A549 (cell line): ENCODE measurements at regions not wholly inside any gene's neighbourhood (a gene's known extent, or its start where the extent isn't known, plus 50 kb on each side); places are given as distances from the start of the nearest gene placed in this dataset.

Experiments used
- BHLHE40 ChIP-seq: IDR thresholded peaks from 2 replicates; pipeline ENCODE4 v1.6.1; 2012; ENCODE audit warnings: low read depth, low read length, inconsistent platforms
- CBX2 ChIP-seq: fragments of 200-600 bp; sonication (generic); IDR thresholded peaks from 2 replicates; pipeline ENCODE4 v1.6.1; 2016; ENCODE audit warnings: low read depth, mild to moderate bottlenecking, borderline replicate concordance
- CHD2 ChIP-seq: fragments of 150-350 bp; IDR thresholded peaks from 2 replicates; pipeline ENCODE4 v1.6.1; 2014; ENCODE audit warnings: low read length; ENCODE audit not compliant: partially characterized antibody
- CHD4 ChIP-seq: fragments of 200-600 bp; sonication (generic); IDR thresholded peaks from 2 replicates; pipeline ENCODE4 v1.6.1; 2016; ENCODE audit warnings: antibody characterized with exemption, mild to moderate bottlenecking, borderline replicate concordance
- EP300 ChIP-seq, 2 experiments: fragments of >200 bp; sonication (Bioruptor Twin); formaldehyde crosslinking; IDR thresholded peaks; 2 replicates in 1 of 2; 3 replicates in 1 of 2; pipeline ENCODE4 v1.6.1; 2016 to 2017
- POLR2A ChIP-seq: IDR thresholded peaks from 2 replicates; pipeline ENCODE4 v1.6.1; 2012; ENCODE audit warnings: mild to moderate bottlenecking, low read length
- RARB ChIP-seq: fragments of 250-450 bp; sonication (Bioruptor Pico); IDR thresholded peaks from 2 replicates; pipeline ENCODE4 v1.8.0; 2021; ENCODE audit warnings: mild to moderate bottlenecking, moderate library complexity
- TF ChIP-seq, protein P1 (sequence below): fragments of >200 bp; sonication (Bioruptor Twin); formaldehyde crosslinking; IDR thresholded peaks from 3 replicates; pipeline ENCODE4 v1.5.1; 2016
- TF ChIP-seq, protein P2 (sequence below): fragments of 200-600 bp; sonication (generic); IDR thresholded peaks from 2 replicates; pipeline ENCODE4 v1.6.1; 2016; ENCODE audit warnings: antibody characterized with exemption, mild to moderate bottlenecking, moderate library complexity
- TF ChIP-seq, protein P3 (sequence below): fragments of 450-650 bp; IDR thresholded peaks from 2 replicates; pipeline ENCODE4 v1.6.1; 2014; ENCODE audit warnings: antibody characterized with exemption

DNA sequence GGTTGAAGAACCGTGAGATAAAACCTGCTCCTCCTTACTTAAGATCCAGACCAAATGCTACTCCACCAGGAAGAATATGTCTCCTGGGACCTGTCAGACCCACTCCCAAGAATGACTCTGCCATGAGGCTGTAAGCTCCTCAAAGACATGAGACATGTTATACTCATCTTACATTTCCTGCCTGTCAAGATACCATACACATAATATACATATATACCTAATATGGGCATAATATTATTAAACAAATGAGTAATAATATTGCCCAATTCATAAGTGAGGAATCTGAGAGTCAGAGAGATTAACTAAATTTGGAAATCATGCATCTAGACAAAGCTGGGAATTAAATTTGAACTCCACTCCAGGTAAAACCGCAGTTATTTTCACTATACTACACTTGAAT, 634.9 kb downstream of the LMO4 start:
- TF ChIP-seq EP300 (IDR thresholded peaks at IDR 0.05) (no peak), POLR2A (no peak), CHD4 (no peak), CHD2 (no peak), BHLHE40 (no peak), CBX2 (no peak), RARB (CRISPR knock-in tag) (no peak)
- TF ChIP-seq, protein P1, sequence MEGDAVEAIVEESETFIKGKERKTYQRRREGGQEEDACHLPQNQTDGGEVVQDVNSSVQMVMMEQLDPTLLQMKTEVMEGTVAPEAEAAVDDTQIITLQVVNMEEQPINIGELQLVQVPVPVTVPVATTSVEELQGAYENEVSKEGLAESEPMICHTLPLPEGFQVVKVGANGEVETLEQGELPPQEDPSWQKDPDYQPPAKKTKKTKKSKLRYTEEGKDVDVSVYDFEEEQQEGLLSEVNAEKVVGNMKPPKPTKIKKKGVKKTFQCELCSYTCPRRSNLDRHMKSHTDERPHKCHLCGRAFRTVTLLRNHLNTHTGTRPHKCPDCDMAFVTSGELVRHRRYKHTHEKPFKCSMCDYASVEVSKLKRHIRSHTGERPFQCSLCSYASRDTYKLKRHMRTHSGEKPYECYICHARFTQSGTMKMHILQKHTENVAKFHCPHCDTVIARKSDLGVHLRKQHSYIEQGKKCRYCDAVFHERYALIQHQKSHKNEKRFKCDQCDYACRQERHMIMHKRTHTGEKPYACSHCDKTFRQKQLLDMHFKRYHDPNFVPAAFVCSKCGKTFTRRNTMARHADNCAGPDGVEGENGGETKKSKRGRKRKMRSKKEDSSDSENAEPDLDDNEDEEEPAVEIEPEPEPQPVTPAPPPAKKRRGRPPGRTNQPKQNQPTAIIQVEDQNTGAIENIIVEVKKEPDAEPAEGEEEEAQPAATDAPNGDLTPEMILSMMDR: no peak
- TF ChIP-seq, protein P2, sequence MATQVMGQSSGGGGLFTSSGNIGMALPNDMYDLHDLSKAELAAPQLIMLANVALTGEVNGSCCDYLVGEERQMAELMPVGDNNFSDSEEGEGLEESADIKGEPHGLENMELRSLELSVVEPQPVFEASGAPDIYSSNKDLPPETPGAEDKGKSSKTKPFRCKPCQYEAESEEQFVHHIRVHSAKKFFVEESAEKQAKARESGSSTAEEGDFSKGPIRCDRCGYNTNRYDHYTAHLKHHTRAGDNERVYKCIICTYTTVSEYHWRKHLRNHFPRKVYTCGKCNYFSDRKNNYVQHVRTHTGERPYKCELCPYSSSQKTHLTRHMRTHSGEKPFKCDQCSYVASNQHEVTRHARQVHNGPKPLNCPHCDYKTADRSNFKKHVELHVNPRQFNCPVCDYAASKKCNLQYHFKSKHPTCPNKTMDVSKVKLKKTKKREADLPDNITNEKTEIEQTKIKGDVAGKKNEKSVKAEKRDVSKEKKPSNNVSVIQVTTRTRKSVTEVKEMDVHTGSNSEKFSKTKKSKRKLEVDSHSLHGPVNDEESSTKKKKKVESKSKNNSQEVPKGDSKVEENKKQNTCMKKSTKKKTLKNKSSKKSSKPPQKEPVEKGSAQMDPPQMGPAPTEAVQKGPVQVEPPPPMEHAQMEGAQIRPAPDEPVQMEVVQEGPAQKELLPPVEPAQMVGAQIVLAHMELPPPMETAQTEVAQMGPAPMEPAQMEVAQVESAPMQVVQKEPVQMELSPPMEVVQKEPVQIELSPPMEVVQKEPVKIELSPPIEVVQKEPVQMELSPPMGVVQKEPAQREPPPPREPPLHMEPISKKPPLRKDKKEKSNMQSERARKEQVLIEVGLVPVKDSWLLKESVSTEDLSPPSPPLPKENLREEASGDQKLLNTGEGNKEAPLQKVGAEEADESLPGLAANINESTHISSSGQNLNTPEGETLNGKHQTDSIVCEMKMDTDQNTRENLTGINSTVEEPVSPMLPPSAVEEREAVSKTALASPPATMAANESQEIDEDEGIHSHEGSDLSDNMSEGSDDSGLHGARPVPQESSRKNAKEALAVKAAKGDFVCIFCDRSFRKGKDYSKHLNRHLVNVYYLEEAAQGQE: no peak
- TF ChIP-seq, protein P3, sequence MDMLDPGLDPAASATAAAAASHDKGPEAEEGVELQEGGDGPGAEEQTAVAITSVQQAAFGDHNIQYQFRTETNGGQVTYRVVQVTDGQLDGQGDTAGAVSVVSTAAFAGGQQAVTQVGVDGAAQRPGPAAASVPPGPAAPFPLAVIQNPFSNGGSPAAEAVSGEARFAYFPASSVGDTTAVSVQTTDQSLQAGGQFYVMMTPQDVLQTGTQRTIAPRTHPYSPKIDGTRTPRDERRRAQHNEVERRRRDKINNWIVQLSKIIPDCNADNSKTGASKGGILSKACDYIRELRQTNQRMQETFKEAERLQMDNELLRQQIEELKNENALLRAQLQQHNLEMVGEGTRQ: no peak
